ENCODE measurements at regions not wholly inside any gene's neighbourhood (a gene's known extent, or its start where the extent isn't known, plus 50 kb on each side); places are given as distances from the start of the nearest gene placed in this dataset.

DNA sequence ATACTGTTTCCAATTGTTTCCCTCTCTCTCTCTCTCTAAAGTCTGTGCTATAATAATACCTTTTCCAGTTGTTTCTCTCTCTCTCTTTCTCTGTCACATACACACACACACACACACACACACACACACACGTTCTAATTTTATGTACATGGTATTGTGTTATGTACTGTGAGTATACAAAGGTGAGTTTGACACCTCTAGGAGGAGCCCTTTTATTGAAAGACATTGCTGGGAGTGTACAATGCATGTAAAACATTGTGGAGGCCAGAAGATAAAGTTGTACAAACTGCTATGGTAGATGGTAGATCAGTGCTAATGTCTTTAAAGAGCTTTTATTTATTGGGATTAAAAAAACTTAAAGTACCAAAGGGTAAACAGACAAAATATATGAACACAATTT, 53.6 kb downstream of the BLTP1 start:
- Histone ChIP-seq H3K27me3 (ENCODE audit: control insufficient read depth in 2 of 2, insufficient read depth in 2 of 2, low read length in 2 of 2) (no peaks in the 10 kb centered on the region), H3K27ac (ENCODE audit: insufficient read depth, low read depth, low read length) (no peak overlapping the region), H3K36me3 (ENCODE audit: control insufficient read depth in 2 of 2, extremely low read depth in 1 of 2, insufficient read depth in 2 of 2, low read length in 2 of 2) (peaks cover 0 to 5% of the 10 kb centered on the region in 2 experiments), H2AFZ (ENCODE audit: low read depth, low read length) (no peak overlapping the region), H3K9me3 (replicated peaks; ENCODE audit: control insufficient read depth, insufficient read depth, low read length) (no peaks in the 10 kb centered on the region), H3K9ac (replicated peaks; ENCODE audit: extremely low read depth, insufficient read depth, low read length) (no peak overlapping the region), H3K9me1 (replicated peaks; ENCODE audit: control insufficient read depth, extremely low read depth, insufficient read depth, low read length) (no peaks in the 10 kb centered on the region), H3K4me2 (ENCODE audit: insufficient read depth, low read length) (no peak overlapping the region), H3K79me2 (ENCODE audit: control insufficient read depth, insufficient read depth, low read length) (no peaks in the 10 kb centered on the region), H3K4me3 (replicated peaks in 1 of 3; ENCODE audit: insufficient read depth in 1 of 3, low read depth in 1 of 3, low read length in 3 of 3) (no peak overlapping the region), H4K20me1 (replicated peaks; ENCODE audit: control insufficient read depth, extremely low read depth, insufficient read depth, low read length) (no peaks in the 10 kb centered on the region), H3K4me1 (ENCODE audit: control insufficient read depth, extremely low read depth, insufficient read depth, low read length) (no peaks in the 10 kb centered on the region)
- dilution Hi-C loops (cut with MboI; ENCODE audit: extremely low pct_ligation_motif_present, low sequenced_read_pairs) = no loop called here
- BruUV-seq (replicated peaks) = no TSS peak
- FAIRE-seq (no peak), DNase-seq (ENCODE audit: low read depth, low spot score) (no peak)
- POLR2A ChIA-PET = no interaction called here
- CTCF ChIA-PET = no interaction called here
- TF ChIP-seq MAX (IDR thresholded peaks at IDR 0.05; ENCODE audit: insufficient read depth, insufficient read length) (no peak), FOS (IDR thresholded peaks at IDR 0.05; ENCODE audit: borderline replicate concordance, insufficient read depth, low read length) (no peak), POLR2AphosphoS5 (IDR thresholded peaks at IDR 0.05; ENCODE audit: insufficient read depth, low read depth, low read length) (no peak), MYC (IDR thresholded peaks at IDR 0.05; ENCODE audit: low read depth, low read length) (no peak), JUN (IDR thresholded peaks at IDR 0.05; ENCODE audit: borderline replicate concordance, insufficient read depth, insufficient read length, low read depth) (no peak), POLR2A (IDR thresholded peaks at IDR 0.05; ENCODE audit: low read depth, low read length) (no peak), GATA2 (IDR thresholded peaks at IDR 0.05; ENCODE audit: insufficient read depth, insufficient read length, low read depth, low read length) (no peak), CTCF (IDR thresholded peaks at IDR 0.05; ENCODE audit: extremely low read depth in 1 of 2, insufficient read depth in 1 of 2, low read depth in 1 of 2, low read length in 2 of 2) (no peak), EZH2 (IDR thresholded peaks at IDR 0.05; ENCODE audit: borderline replicate concordance, low read depth, low read length, severe bottlenecking) (no peak)
- intact Hi-C loops (cut with micrococcal nuclease) = no loop called here
